GM23338 (cell line): ENCODE measurements at regions not wholly inside any gene's neighbourhood (a gene's known extent, or its start where the extent isn't known, plus 50 kb on each side); places are given as distances from the start of the nearest gene placed in this dataset.

ENCODE experiments used
- ATAC-seq: fragments of 200-7000 bp; cut with Tn5 transposase; 3 replicates; pipeline ENCODE4 v1.9.1; 2020
- DNase-seq: peaks from one replicate; pipeline ENCODE4 v3.0.0-alpha.2; 2015; ENCODE audit warnings: low spot score
- H2AFZ ChIP-seq: fragments of 200-600 bp; sonication (generic); 2 replicates; pipeline ENCODE4 v1.8.0; 2016; ENCODE audit warnings: antibody characterized with exemption, mild to moderate bottlenecking, moderate library complexity
- H3F3A ChIP-seq: fragments of 200-600 bp; sonication (generic); replicated peaks from 2 replicates; pipeline ENCODE4 v1.8.0; 2017; ENCODE audit warnings: antibody characterized with exemption, mixed run types, low read depth
- H3K27ac ChIP-seq: fragments of 200-600 bp; sonication (generic); 2 replicates; pipeline ENCODE4 v1.6.1; 2016; ENCODE audit warnings: low read depth
- H3K27me3 ChIP-seq: fragments of 200-600 bp; sonication (generic); 2 replicates; pipeline ENCODE4 v1.8.0; 2016; ENCODE audit warnings: mild to moderate bottlenecking, mixed run types, moderate library complexity; ENCODE audit not compliant: insufficient read depth
- H3K36me3 ChIP-seq: fragments of 200-600 bp; sonication (generic); 2 replicates; pipeline ENCODE4 v1.8.0; 2016; ENCODE audit warnings: mild to moderate bottlenecking; ENCODE audit not compliant: insufficient read depth
- H3K4me1 ChIP-seq: fragments of 200-600 bp; sonication (generic); 2 replicates; pipeline ENCODE4 v1.8.0; 2016; ENCODE audit warnings: mild to moderate bottlenecking, moderate library complexity; ENCODE audit not compliant: insufficient read depth
- H3K4me2 ChIP-seq: fragments of 200-600 bp; sonication (generic); 2 replicates; pipeline ENCODE4 v1.7.1; 2017; ENCODE audit warnings: mixed run types
- H3K4me3 ChIP-seq: fragments of 200-600 bp; sonication (generic); 2 replicates; pipeline ENCODE4 v1.6.1; 2016; ENCODE audit warnings: mixed run types
- H3K79me2 ChIP-seq: fragments of 200-600 bp; sonication (generic); replicated peaks from 2 replicates; pipeline ENCODE4 v1.8.0; 2017; ENCODE audit warnings: mild to moderate bottlenecking; ENCODE audit not compliant: insufficient read depth
- H3K9me2 ChIP-seq: fragments of 200-600 bp; sonication (generic); 2 replicates; pipeline ENCODE4 v1.8.0; 2017; ENCODE audit not compliant: insufficient read depth
- H4K20me1 ChIP-seq: fragments of 200-600 bp; sonication (generic); replicated peaks from 2 replicates; pipeline ENCODE4 v1.8.0; 2017; ENCODE audit warnings: mild to moderate bottlenecking; ENCODE audit not compliant: insufficient read depth
- H3K27ac Mint-ChIP-seq: 2 replicates; pipeline ENCODE4 v1.8.0; 2020; ENCODE audit warnings: inconsistent platforms, mild to moderate bottlenecking, moderate library complexity, mixed read lengths
- H3K27me3 Mint-ChIP-seq: 3 replicates; pipeline ENCODE4 v1.8.0; 2022; ENCODE audit warnings: low read depth, mild to moderate bottlenecking, moderate library complexity, mixed read lengths, inconsistent platforms; ENCODE audit not compliant: insufficient read depth, poor library complexity
- H3K36me3 Mint-ChIP-seq: 3 replicates; pipeline ENCODE4 v1.8.0; 2021; ENCODE audit warnings: low read depth, mild to moderate bottlenecking, inconsistent platforms, moderate library complexity, mixed read lengths
- H3K4me1 Mint-ChIP-seq: 3 replicates; pipeline ENCODE4 v1.8.0; 2020; ENCODE audit warnings: mild to moderate bottlenecking, inconsistent platforms, mixed read lengths
- H3K4me3 Mint-ChIP-seq: 3 replicates; pipeline ENCODE4 v1.8.0; 2021; ENCODE audit warnings: moderate library complexity, mild to moderate bottlenecking, inconsistent platforms, mixed read lengths
- H3K9me3 Mint-ChIP-seq: 3 replicates; pipeline ENCODE4 v1.8.0; 2020; ENCODE audit warnings: moderate library complexity, mild to moderate bottlenecking, inconsistent platforms, mixed read lengths
- CREB1 ChIP-seq: fragments of 250-450 bp; sonication (Bioruptor Pico); IDR thresholded peaks from 2 replicates; pipeline ENCODE4 v1.5.0; 2020; ENCODE audit warnings: low read depth, mild to moderate bottlenecking, moderate library complexity
- CTCF ChIP-seq, 2 experiments: fragments of 200-600 bp in 1 of 2; sonication (generic) in 1 of 2; conservative IDR thresholded peaks; 2 replicates each; pipeline versions ENCODE4 v1.5.1 to v1.6.1; 2016 to 2017; ENCODE audit warnings: antibody characterized with exemption in 2 of 2, low read depth in 2 of 2, mild to moderate bottlenecking in 2 of 2, moderate library complexity in 1 of 2
- ETS1 ChIP-seq: IDR thresholded peaks from 2 replicates; pipeline ENCODE4 v1.6.1; 2016; ENCODE audit warnings: antibody characterized with exemption
- EZH2 ChIP-seq: fragments of 200-600 bp; sonication (generic); IDR thresholded peaks from one replicate; pipeline ENCODE4 v1.8.0; 2017; ENCODE audit warnings: antibody characterized with exemption, mild to moderate bottlenecking, low read depth; ENCODE audit not compliant: unreplicated experiment
- EZH2phosphoT487 ChIP-seq: fragments of 200-600 bp; sonication (generic); IDR thresholded peaks from one replicate; pipeline ENCODE4 v1.8.1; 2018; ENCODE audit warnings: antibody characterized with exemption; ENCODE audit not compliant: unreplicated experiment
- JUNB ChIP-seq: IDR thresholded peaks from one replicate; pipeline ENCODE4 v1.6.1; 2016; ENCODE audit warnings: antibody characterized with exemption; ENCODE audit not compliant: unreplicated experiment
- NANOG ChIP-seq: IDR thresholded peaks from 2 replicates; pipeline ENCODE4 v1.6.1; 2016; ENCODE audit warnings: antibody characterized with exemption, borderline replicate concordance
- POLR2AphosphoS5 ChIP-seq: IDR thresholded peaks from 2 replicates; pipeline ENCODE4 v1.6.1; 2016; ENCODE audit warnings: antibody characterized with exemption, low read depth
- REST ChIP-seq: IDR thresholded peaks from one replicate; pipeline ENCODE4 v1.6.1; 2018; ENCODE audit warnings: antibody characterized with exemption; ENCODE audit not compliant: unreplicated experiment
- STAT1 ChIP-seq: IDR thresholded peaks from one replicate; pipeline ENCODE4 v1.6.1; 2016; ENCODE audit warnings: antibody characterized with exemption; ENCODE audit not compliant: unreplicated experiment
- ZNF114 ChIP-seq: fragments of 250-450 bp; sonication (Bioruptor Pico); IDR thresholded peaks from 2 replicates; pipeline ENCODE4 v1.5.0; 2020; ENCODE audit warnings: mild to moderate bottlenecking, moderate library complexity
- ZNF331 ChIP-seq: fragments of 250-450 bp; sonication (Bioruptor Pico); IDR thresholded peaks from 2 replicates; pipeline ENCODE4 v1.5.0; 2020; ENCODE audit warnings: low read depth, mild to moderate bottlenecking, moderate library complexity
- ZNF462 ChIP-seq: fragments of 250-450 bp; sonication (Bioruptor Pico); IDR thresholded peaks from 2 replicates; pipeline ENCODE4 v1.5.0; 2020; ENCODE audit warnings: mild to moderate bottlenecking, moderate library complexity

GRCh38 chr17:33819539-33819938 lies 435.5 kb upstream of the CCL2 start:
- ATAC-seq (no peak), DNase-seq (no peak)
- no peak overlapping the region for H3K4me3 ChIP-seq
- H3K27ac ChIP-seq, result no peak overlapping the region
- no peak for TF ChIP-seq JUNB
- no peak for TF ChIP-seq NANOG
- TF ChIP-seq ZNF331 (CRISPR knock-in tag), result no peak
- TF ChIP-seq ZNF462 (CRISPR knock-in tag), result no peak
- TF ChIP-seq ETS1, result no peak
- TF ChIP-seq ZNF114 (CRISPR knock-in tag), result no peak
- TF ChIP-seq POLR2AphosphoS5, result no peak
- no peak for TF ChIP-seq CTCF (conservative IDR thresholded peaks at IDR 0.05; ENCODE audit: low read depth in 2 of 2)
- no peak for TF ChIP-seq CREB1 (CRISPR knock-in tag)
- TF ChIP-seq EZH2phosphoT487, result no peak
- TF ChIP-seq EZH2, result no peak
- no peak for TF ChIP-seq REST
- TF ChIP-seq STAT1, result no peak
- H3K9me2 ChIP-seq, result no peaks in the 10 kb centered on the region
- peaks cover 2% of the 10 kb centered on the region for H3K27me3 Mint-ChIP-seq
- H2AFZ ChIP-seq, result no peak overlapping the region
- peaks cover 7% of the 10 kb centered on the region; the same call in 2 of the 3 replicates for H3K4me1 Mint-ChIP-seq
- no peak overlapping the region for H3K27ac Mint-ChIP-seq
- no peaks in the 10 kb centered on the region for H3K36me3 Mint-ChIP-seq
- H3K27me3 ChIP-seq, result no peaks in the 10 kb centered on the region
- no peaks in the 10 kb centered on the region for H3K9me3 Mint-ChIP-seq
- no peaks in the 10 kb centered on the region for H3K36me3 ChIP-seq
- no peaks in the 10 kb centered on the region for H3F3A ChIP-seq
- H3K79me2 ChIP-seq, result no peaks in the 10 kb centered on the region
- H3K4me3 Mint-ChIP-seq, result no peak overlapping the region
- no peak overlapping the region for H3K4me2 ChIP-seq
- H3K4me1 ChIP-seq, result no peaks in the 10 kb centered on the region
- no peaks in the 10 kb centered on the region; the same call in 1 of the 2 replicates for H4K20me1 ChIP-seq
